Dermis blood vessel endothelial cell (primary cell): ENCODE measurements at regions not wholly inside any gene's neighbourhood (a gene's known extent, or its start where the extent isn't known, plus 50 kb on each side); places are given as distances from the start of the nearest gene placed in this dataset.
"Not testable (repeated sequence)": the region's sequence is repeated elsewhere in the genome, so short reads cannot be mapped to it uniquely, and the experiment has no call there.

ENCODE experiments used
- DNase-seq: peaks from one replicate; pipeline ENCODE4 v3.0.0; 2010

GRCh38 chr21:28581976-28582375, 410.7 kb downstream of the LTN1 start:
- no peak for DNase-seq

GRCh38 chr21:28581311-28581731, 411.4 kb downstream of the LTN1 start:
- DNase-seq: peak; percentile 18

- DNase-seq: peak; percentile 43
Observed at GRCh38 chr21:28580585-28580984, 412.1 kb downstream of the LTN1 start.

GRCh38 chr21:28579986-28580550, 412.6 kb downstream of the LTN1 start:
- no peak for DNase-seq

- no peak for DNase-seq
Observed at GRCh38 chr21:28568692-28569091, 424.0 kb downstream of the LTN1 start.

- DNase-seq: not testable (repeated sequence)
Observed at GRCh38 chr21:28563933-28564332, 428.7 kb downstream of the LTN1 start.

GRCh38 chr21:28561772-28562171, 430.9 kb downstream of the LTN1 start:
- DNase-seq: no peak

- DNase-seq: no peak
Observed at GRCh38 chr21:28554660-28555475, 437.8 kb downstream of the LTN1 start.

- DNase-seq: peak; percentile 7
Observed at GRCh38 chr21:28550057-28550825, 442.4 kb downstream of the LTN1 start.

- DNase-seq: no peak
Observed at GRCh38 chr21:28548291-28548690, 444.4 kb downstream of the LTN1 start.

- no peak for DNase-seq
Observed at GRCh38 chr21:28547766-28548165, 444.9 kb downstream of the LTN1 start.

GRCh38 chr21:28543975-28544374, 448.7 kb downstream of the LTN1 start:
- DNase-seq: no peak

GRCh38 chr21:28541371-28542112, 451.1 kb downstream of the LTN1 start:
- no peak for DNase-seq

- peak; percentile 81 for DNase-seq
Observed at GRCh38 chr21:28540514-28540913, 452.2 kb downstream of the LTN1 start.

- DNase-seq: no peak
Observed at GRCh38 chr21:28539623-28539988, 453.1 kb downstream of the LTN1 start.

- peak; percentile 62 for DNase-seq
Observed at GRCh38 chr21:28538987-28539622, 453.6 kb downstream of the LTN1 start.

- DNase-seq: peak; percentile 31
Observed at GRCh38 chr21:28537371-28538079, 455.2 kb downstream of the LTN1 start.

- DNase-seq: no peak
Observed at GRCh38 chr21:28532446-28532845, 460.2 kb downstream of the LTN1 start.

GRCh38 chr21:28523367-28523766, 469.3 kb downstream of the LTN1 start:
- peak; percentile 70 for DNase-seq

- peak; percentile 91 for DNase-seq
Observed at GRCh38 chr21:28522014-28522799, 470.5 kb downstream of the LTN1 start.

- peak; percentile 72 for DNase-seq
Observed at GRCh38 chr21:28518630-28519029, 474.0 kb downstream of the LTN1 start.
